SK-N-SH (cell line): ENCODE measurements at regions not wholly inside any gene's neighbourhood (a gene's known extent, or its start where the extent isn't known, plus 50 kb on each side); places are given as distances from the start of the nearest gene placed in this dataset.

Experiments used
- CTCF ChIA-PET: fragments of 300-600, 350-600 bp; formaldehyde crosslinking; extraction: SDS; loops from one replicate; lab custom pipeline; 2021; lab: Yijun Ruan, JAX
- POLR2A ChIA-PET: fragments of 350-600 bp; sonication (Branson Sonifier 250); formaldehyde crosslinking; extraction: SDS; loops from one replicate; lab custom pipeline; 2020; ENCODE audit warnings: antibody characterized with exemption, inconsistent platforms; lab: Yijun Ruan, JAX
- DNase-seq: peaks from one replicate; pipeline ENCODE4 v3.0.0; 2012
- H2AFZ ChIP-seq: fragments of 200-600 bp; sonication (generic); 2 replicates; pipeline ENCODE4 v1.8.1; 2016; ENCODE audit warnings: antibody characterized with exemption, mild to moderate bottlenecking, low read depth
- H3F3A ChIP-seq: fragments of 200-600 bp; sonication (generic); replicated peaks from 2 replicates; pipeline ENCODE3; 2016; ENCODE audit warnings: antibody characterized with exemption, mild to moderate bottlenecking; ENCODE audit not compliant: insufficient read depth
- H3K27ac ChIP-seq, 2 experiments: fragments of 200-500 bp in 1 of 2; fragments of 200-600 bp in 1 of 2; sonication (Bioruptor generic) in 1 of 2; sonication (generic), shearing (Covaris generic) in 1 of 2; 2 replicates each; pipeline versions ENCODE4 v1.5.1 to v1.6.1; 2014 to 2016; ENCODE audit warnings: low read depth in 2 of 2, inconsistent platforms in 1 of 2, low read length in 1 of 2, mild to moderate bottlenecking in 1 of 2, mixed read lengths in 1 of 2
- H3K27me3 ChIP-seq: fragments of 200-600 bp; sonication (generic), shearing (Covaris generic); 2 replicates; pipeline ENCODE4 v1.6.1; 2016; ENCODE audit warnings: mixed run types; ENCODE audit not compliant: insufficient read depth
- H3K36me3 ChIP-seq, 2 experiments: fragments of 200-500 bp in 1 of 2; fragments of 200-600 bp in 1 of 2; sonication (Bioruptor generic) in 1 of 2; sonication (generic) in 1 of 2; replicated peaks in 1 of 2; 2 replicates each; pipeline versions ENCODE3 to v1.5.1; 2014 to 2016; ENCODE audit warnings: low read length in 1 of 2, mild to moderate bottlenecking in 1 of 2; ENCODE audit not compliant: insufficient read depth in 2 of 2, control insufficient read depth in 1 of 2
- H3K4me1 ChIP-seq, 2 experiments: fragments of 200-500 bp in 1 of 2; fragments of 200-600 bp in 1 of 2; sonication (Bioruptor generic) in 1 of 2; sonication (generic), shearing (Covaris generic) in 1 of 2; 2 replicates each; pipeline versions ENCODE4 v1.5.1 to v1.6.1; 2014 to 2016; ENCODE audit warnings: low read depth in 1 of 2, low read length in 1 of 2, mixed run types in 1 of 2; ENCODE audit not compliant: insufficient read depth in 2 of 2, control insufficient read depth in 1 of 2
- H3K4me2 ChIP-seq: fragments of 200-600 bp; sonication (generic), shearing (Covaris generic); 2 replicates; pipeline ENCODE4 v1.6.1; 2017; ENCODE audit warnings: mixed run types
- H3K4me3 ChIP-seq, 2 experiments: fragments of 200-500 bp in 1 of 2; fragments of 200-600 bp in 1 of 2; sonication (Bioruptor generic) in 1 of 2; sonication (generic), shearing (Covaris generic) in 1 of 2; 2 replicates each; pipeline versions ENCODE4 v1.5.1 to v1.8.1; 2014 to 2016; ENCODE audit warnings: low read depth in 2 of 2, inconsistent platforms in 1 of 2, low read length in 1 of 2, mild to moderate bottlenecking in 1 of 2, mixed read lengths in 1 of 2, moderate library complexity in 1 of 2
- H3K79me2 ChIP-seq: fragments of 200-600 bp; sonication (generic); 2 replicates; pipeline ENCODE4 v1.8.1; 2017; ENCODE audit warnings: mild to moderate bottlenecking; ENCODE audit not compliant: insufficient read depth
- H3K9ac ChIP-seq: fragments of 200-600 bp; sonication (generic); 2 replicates; pipeline ENCODE4 v1.6.1; 2017; ENCODE audit warnings: mixed run types
- H3K9me2 ChIP-seq: fragments of 200-600 bp; sonication (generic); 2 replicates; pipeline ENCODE4 v1.6.1; 2017; ENCODE audit warnings: mixed run types
- H3K9me3 ChIP-seq: fragments of 200-600 bp; sonication (generic); 2 replicates; pipeline ENCODE4 v1.6.1; 2017; ENCODE audit warnings: mixed run types, mild to moderate bottlenecking, moderate library complexity
- H4K20me1 ChIP-seq: fragments of 200-600 bp; sonication (generic); 2 replicates; pipeline ENCODE4 v1.6.1; 2017; ENCODE audit warnings: mild to moderate bottlenecking, mixed run types; ENCODE audit not compliant: insufficient read depth
- ELF1 ChIP-seq: IDR thresholded peaks from 2 replicates; pipeline ENCODE4 v1.4.0; 2012
- EP300 ChIP-seq, 2 experiments: IDR thresholded peaks; 2 replicates each; pipeline versions ENCODE4 v1.4.0 to v1.6.1; 2012; ENCODE audit warnings: borderline replicate concordance in 1 of 2, low read depth in 1 of 2, low read length in 1 of 2
- FOSL2 ChIP-seq: IDR thresholded peaks from 2 replicates; pipeline ENCODE4 v1.4.0; 2012; ENCODE audit warnings: low read depth, mild to moderate bottlenecking, moderate library complexity, borderline replicate concordance
- FOXJ3 ChIP-seq: sonication (generic); formaldehyde crosslinking; IDR thresholded peaks from 2 replicates; pipeline ENCODE4 v1.5.1; 2020; ENCODE audit warnings: mild to moderate bottlenecking, missing genetic modification reagents
- GABPA ChIP-seq: IDR thresholded peaks from 2 replicates; pipeline ENCODE4 v1.4.0; 2012; ENCODE audit warnings: low read depth, mild to moderate bottlenecking
- JUND ChIP-seq: IDR thresholded peaks from 2 replicates; pipeline ENCODE4 v1.4.0; 2012
- MAX ChIP-seq: IDR thresholded peaks from 2 replicates; pipeline ENCODE4 v1.4.0; 2012; ENCODE audit warnings: low read depth
- MEF2A ChIP-seq: IDR thresholded peaks from 2 replicates; pipeline ENCODE4 v1.4.0; 2012; ENCODE audit warnings: low read depth, borderline replicate concordance
- MXI1 ChIP-seq: IDR thresholded peaks from 2 replicates; pipeline ENCODE4 v1.6.1; 2012; ENCODE audit warnings: mild to moderate bottlenecking, low read depth, low read length, improper control_type of control experiment
- NFIC ChIP-seq: IDR thresholded peaks from 2 replicates; pipeline ENCODE4 v1.4.0; 2012; ENCODE audit warnings: borderline replicate concordance
- NRF1 ChIP-seq: IDR thresholded peaks from 2 replicates; pipeline ENCODE4 v1.6.1; 2012; ENCODE audit warnings: low read depth, mild to moderate bottlenecking, low read length
- PBX3 ChIP-seq: IDR thresholded peaks from 2 replicates; pipeline ENCODE4; 2012
- POLR2AphosphoS5 ChIP-seq: IDR thresholded peaks from 2 replicates; pipeline ENCODE4 v1.6.1; 2012; ENCODE audit warnings: low read depth, low read length
- RAD21 ChIP-seq: IDR thresholded peaks from 2 replicates; pipeline ENCODE4 v1.6.1; 2012; ENCODE audit warnings: mild to moderate bottlenecking, low read length
- RFX5 ChIP-seq: IDR thresholded peaks from 2 replicates; pipeline ENCODE4 v1.6.1; 2012; ENCODE audit warnings: mild to moderate bottlenecking, improper control_type of control experiment, low read length
- RXRA ChIP-seq: IDR thresholded peaks from 2 replicates; pipeline ENCODE4 v1.4.0; 2012; ENCODE audit warnings: low read depth, mild to moderate bottlenecking, borderline replicate concordance
- SIN3A ChIP-seq: IDR thresholded peaks from 2 replicates; pipeline ENCODE4 v1.6.1; 2012; ENCODE audit warnings: low read depth, mild to moderate bottlenecking, low read length, moderate library complexity, borderline replicate concordance
- TCF12 ChIP-seq: IDR thresholded peaks from 2 replicates; pipeline ENCODE4 v1.4.0; 2012
- TEAD4 ChIP-seq: IDR thresholded peaks from 2 replicates; pipeline ENCODE4 v1.4.0; 2012; ENCODE audit warnings: mild to moderate bottlenecking, borderline replicate concordance; ENCODE audit not compliant: insufficient read depth
- WGBS: methylation state at CpG from one replicate; pipeline ENCODE4 v1.1.6; 2017; ENCODE audit warnings: low lambda C conversion rate; 5-methylcytosine and 5-hydroxymethylcytosine counted together
- TF ChIP-seq, protein P1 (sequence below): fragments of 150-350 bp; IDR thresholded peaks from 2 replicates; pipeline ENCODE4 v1.6.1; 2016; ENCODE audit warnings: mild to moderate bottlenecking, low read depth, low read length

DNA sequence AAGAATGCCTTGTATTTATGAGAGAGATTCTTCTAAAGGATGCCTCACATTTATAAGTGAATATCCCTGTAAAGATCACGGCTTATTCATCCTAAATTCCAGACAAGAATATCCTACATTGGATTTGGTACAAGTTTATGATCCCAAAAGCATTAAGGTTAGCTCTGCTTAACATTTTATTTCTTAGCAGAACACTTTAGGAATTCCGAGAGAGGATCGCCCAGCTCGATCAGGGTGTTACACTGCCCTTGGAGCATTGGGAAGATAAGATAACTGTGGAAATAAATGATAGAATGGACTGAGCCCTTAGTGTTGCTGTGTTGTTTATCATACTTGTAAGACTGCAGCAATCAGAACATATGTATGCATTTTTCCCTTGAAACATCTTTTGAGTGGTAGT, 223.0 kb upstream of the CDIN1 start (continued):
- no peak for TF ChIP-seq TEAD4

DNA sequence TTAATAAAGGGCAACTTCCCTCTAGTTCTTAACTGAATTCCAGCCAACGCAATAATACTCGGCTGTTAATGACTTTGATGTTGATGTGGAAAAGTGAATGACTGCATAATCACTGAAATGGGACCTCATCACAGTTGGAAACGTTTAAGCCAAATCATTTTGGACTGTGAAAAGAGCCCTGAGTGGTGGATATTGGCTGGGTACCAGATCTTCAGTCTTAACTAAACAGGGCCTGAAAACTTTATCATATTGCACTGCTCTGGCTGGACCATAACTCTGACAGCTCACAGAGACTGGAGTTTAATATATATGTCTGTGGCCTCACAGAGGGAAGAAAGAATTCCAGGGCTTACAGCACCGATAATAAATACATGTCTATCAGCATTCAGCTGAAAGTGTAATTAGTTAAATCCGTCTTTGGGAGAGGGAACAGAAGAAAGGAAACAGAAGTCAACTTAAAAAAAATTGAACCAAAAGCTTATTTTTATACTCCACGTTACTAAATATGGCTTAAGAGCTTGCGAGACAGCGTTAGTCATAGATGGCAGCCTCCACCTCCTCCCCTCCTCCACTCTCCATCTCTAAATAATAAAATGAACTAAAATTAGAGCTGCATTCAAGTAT, 222.3 kb upstream of the CDIN1 start:
- H3K27ac ChIP-seq, result peak overlapping the region; percentile 43 to 89
- H3K9me2 ChIP-seq, result no peaks in the 10 kb centered on the region
- H3K9me3 ChIP-seq, result no peaks in the 10 kb centered on the region
- H4K20me1 ChIP-seq, result no peaks in the 10 kb centered on the region
- peak; percentile 10; the same call in 1 of the 2 replicates for TF ChIP-seq FOSL2
- peak; percentile 59; the same call in 1 of the 2 replicates for TF ChIP-seq TEAD4
- no peak for TF ChIP-seq NRF1
- TF ChIP-seq ELF1, result no peak
- no peak for TF ChIP-seq FOXJ3 (CRISPR knock-in tag)
- TF ChIP-seq SIN3A, result peak; percentile 24; the same call in 1 of the 2 replicates
- peak; percentile 54; the same call in 1 of the 2 replicates for TF ChIP-seq POLR2AphosphoS5
- no peak for TF ChIP-seq RFX5
- TF ChIP-seq EP300 (IDR thresholded peaks at IDR 0.05; ENCODE audit: borderline replicate concordance in 1 of 2, low read depth in 1 of 2, low read length in 1 of 2), result peak; percentile 71 to 74
- TF ChIP-seq MEF2A, result peak; percentile 92
- TF ChIP-seq RXRA, result peak; percentile 26; the same call in 1 of the 2 replicates
- TF ChIP-seq MXI1, result no peak
- TF ChIP-seq TCF12, result peak; percentile 71
- TF ChIP-seq, protein P1, sequence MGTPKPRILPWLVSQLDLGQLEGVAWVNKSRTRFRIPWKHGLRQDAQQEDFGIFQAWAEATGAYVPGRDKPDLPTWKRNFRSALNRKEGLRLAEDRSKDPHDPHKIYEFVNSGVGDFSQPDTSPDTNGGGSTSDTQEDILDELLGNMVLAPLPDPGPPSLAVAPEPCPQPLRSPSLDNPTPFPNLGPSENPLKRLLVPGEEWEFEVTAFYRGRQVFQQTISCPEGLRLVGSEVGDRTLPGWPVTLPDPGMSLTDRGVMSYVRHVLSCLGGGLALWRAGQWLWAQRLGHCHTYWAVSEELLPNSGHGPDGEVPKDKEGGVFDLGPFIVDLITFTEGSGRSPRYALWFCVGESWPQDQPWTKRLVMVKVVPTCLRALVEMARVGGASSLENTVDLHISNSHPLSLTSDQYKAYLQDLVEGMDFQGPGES, result no peak
- TF ChIP-seq NFIC, result peak; percentile 71
- no peak for TF ChIP-seq GABPA
- TF ChIP-seq PBX3, result peak; percentile 84
- no peak for TF ChIP-seq RAD21
- 0 out of 2 replicates have a peak, but pooled peaks have one; percentile 19 for TF ChIP-seq MAX
- peak; percentile 41 for TF ChIP-seq JUND
- DNase-seq, result peak; percentile 21
- H3K9ac ChIP-seq, result peak overlapping the region; percentile 37; the same call in 1 of the 2 replicates
- ChIA-PET POLR2A (no interaction called here), CTCF (interaction anchor here (0.6 to 2.0 kb wide), 2 partner anchors 10 to 912 kb away, joined by 3 to 5 read pairs; no protein-coding TSS in a partner anchor)
- peak overlapping the region; percentile 69 for H3K4me2 ChIP-seq
- no peaks in the 10 kb centered on the region for H3K36me3 ChIP-seq
- peaks cover 15 to 32% of the 10 kb centered on the region in 2 experiments; a peak in 3 of 4 replicates for H3K4me1 ChIP-seq
- H3K4me3 ChIP-seq, result no peak overlapping the region; a peak in 1 of 4 replicates
- H3K79me2 ChIP-seq, result no peaks in the 10 kb centered on the region
- H2AFZ ChIP-seq, result peak overlapping the region; percentile 25; the same call in 1 of the 2 replicates
- WGBS, result 23% methylated on average over 8 of the region's 8 CpGs
- H3K27me3 ChIP-seq, result no peaks in the 10 kb centered on the region
- H3F3A ChIP-seq, result peaks cover 42% of the 10 kb centered on the region
